Epithelial cell of proximal tubule (primary cell): ENCODE measurements at regions not wholly inside any gene's neighbourhood (a gene's known extent, or its start where the extent isn't known, plus 50 kb on each side); places are given as distances from the start of the nearest gene placed in this dataset.
A peak's percentile ranks its signal among the peaks of the same experiment; 100 is the strongest.

Source experiments
- DNase-seq: peaks from one replicate; pipeline ENCODE4 v3.0.0-alpha.2; 2011; ENCODE audit warnings: low read depth
- H3K4me3 ChIP-seq: 2 replicates; pipeline ENCODE4 v1.5.1; 2011; ENCODE audit warnings: low read depth, mild to moderate bottlenecking, low read length
- TF ChIP-seq, protein P1 (sequence below): conservative IDR thresholded peaks from 2 replicates; pipeline ENCODE4 v1.5.1; 2012; ENCODE audit warnings: low read depth, mild to moderate bottlenecking, low read length

DNA sequence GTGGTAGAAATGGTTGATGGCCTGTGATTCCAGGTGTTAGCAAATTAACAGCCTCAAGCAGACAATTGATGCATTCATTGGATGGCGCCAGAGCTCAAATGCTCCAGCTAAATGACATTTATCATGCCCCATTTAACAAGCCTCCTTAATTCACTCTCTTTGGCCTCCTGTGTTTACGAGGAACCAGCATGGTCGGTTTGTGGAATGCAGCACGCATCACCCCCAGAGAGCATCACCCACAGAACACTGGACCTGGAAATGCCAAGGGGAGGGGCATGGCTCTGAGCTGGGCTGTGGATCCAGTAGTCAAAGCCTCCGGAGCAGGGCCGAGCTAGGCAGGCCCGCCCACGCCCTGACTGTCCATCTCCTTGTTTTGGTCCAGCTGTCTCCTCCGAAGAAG, 434.0 kb downstream of the GADD45G start:
- DNase-seq: no peak
- H3K4me3 ChIP-seq: no peak overlapping the region
- TF ChIP-seq, protein P1, sequence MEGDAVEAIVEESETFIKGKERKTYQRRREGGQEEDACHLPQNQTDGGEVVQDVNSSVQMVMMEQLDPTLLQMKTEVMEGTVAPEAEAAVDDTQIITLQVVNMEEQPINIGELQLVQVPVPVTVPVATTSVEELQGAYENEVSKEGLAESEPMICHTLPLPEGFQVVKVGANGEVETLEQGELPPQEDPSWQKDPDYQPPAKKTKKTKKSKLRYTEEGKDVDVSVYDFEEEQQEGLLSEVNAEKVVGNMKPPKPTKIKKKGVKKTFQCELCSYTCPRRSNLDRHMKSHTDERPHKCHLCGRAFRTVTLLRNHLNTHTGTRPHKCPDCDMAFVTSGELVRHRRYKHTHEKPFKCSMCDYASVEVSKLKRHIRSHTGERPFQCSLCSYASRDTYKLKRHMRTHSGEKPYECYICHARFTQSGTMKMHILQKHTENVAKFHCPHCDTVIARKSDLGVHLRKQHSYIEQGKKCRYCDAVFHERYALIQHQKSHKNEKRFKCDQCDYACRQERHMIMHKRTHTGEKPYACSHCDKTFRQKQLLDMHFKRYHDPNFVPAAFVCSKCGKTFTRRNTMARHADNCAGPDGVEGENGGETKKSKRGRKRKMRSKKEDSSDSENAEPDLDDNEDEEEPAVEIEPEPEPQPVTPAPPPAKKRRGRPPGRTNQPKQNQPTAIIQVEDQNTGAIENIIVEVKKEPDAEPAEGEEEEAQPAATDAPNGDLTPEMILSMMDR: no peak

DNA sequence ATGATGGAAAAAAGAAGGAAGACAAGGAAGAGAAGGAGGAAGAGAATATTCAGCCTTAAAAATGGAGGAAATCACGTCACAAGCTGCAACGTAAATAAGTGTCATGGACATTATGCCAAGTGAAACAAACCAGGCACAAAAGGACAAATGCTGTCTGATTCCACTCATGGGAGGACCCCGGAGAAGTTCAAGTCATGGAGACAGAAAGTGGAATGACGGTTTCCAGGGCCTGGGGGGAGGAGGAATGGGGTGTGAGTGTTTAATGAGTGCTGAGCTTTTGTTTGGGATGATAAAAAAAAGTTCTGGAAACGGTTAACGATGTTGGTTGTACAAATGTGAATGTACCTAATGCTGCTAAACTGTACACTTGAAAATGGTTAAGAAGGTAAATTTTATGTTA, 439.5 kb downstream of the GADD45G start:
- no peak overlapping the region for H3K4me3 ChIP-seq
- DNase-seq: no peak
- TF ChIP-seq, protein P1: no peak

DNA sequence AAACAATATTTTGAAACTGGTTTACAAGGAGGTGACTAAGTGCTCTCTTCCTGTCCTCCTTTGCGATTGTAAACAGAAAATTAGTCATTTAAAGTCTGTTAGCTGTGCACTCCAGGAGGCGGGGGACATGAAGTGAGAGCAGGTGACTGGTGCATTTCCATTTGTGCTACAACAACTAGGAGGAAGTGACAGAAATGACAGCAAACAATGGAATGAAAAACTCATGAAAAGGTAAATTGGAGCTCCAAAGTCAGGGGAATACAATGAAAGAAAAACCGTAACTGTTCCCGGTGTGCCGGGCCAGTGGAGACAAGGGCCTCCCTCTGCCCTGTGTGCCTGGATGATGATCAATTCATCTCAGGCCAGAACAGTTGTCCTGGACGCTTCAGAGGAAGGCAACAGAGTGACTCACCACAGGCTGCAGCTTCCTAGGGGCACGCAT, 439.9 kb downstream of the GADD45G start:
- TF ChIP-seq, protein P1: no peak
- DNase-seq: no peak

DNA sequence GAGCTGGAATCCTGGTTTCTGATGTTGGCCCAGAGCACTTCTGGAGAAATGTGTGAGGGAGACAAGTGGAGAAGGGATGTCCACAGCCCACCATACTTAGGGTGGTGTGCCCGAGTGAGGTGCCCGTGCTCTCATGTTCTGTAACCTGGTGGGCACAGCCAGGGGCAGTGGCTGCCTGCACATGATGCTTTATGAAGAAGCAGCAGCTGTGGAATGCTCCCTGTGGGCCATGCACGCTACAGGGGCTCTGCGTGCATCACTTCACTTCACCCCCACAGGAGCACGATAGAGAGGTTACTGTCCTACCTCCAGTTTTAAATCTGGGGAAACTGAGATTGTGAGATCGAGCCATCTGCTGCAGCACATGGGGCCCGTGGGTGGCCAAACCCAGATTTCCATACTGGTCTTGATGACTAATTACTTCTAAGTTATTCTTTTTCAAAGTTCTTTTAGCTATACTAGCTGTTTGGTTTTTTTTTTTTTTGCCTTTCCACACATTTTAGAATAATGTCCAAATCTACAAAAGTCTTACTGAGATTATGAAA, 441.6 kb downstream of the GADD45G start:
- no peak for DNase-seq
- H3K4me3 ChIP-seq: no peak overlapping the region
- TF ChIP-seq, protein P1: no peak

More for the DNA sequence above, 439.9 kb downstream of the GADD45G start:
- H3K4me3 ChIP-seq: no peak overlapping the region

DNA sequence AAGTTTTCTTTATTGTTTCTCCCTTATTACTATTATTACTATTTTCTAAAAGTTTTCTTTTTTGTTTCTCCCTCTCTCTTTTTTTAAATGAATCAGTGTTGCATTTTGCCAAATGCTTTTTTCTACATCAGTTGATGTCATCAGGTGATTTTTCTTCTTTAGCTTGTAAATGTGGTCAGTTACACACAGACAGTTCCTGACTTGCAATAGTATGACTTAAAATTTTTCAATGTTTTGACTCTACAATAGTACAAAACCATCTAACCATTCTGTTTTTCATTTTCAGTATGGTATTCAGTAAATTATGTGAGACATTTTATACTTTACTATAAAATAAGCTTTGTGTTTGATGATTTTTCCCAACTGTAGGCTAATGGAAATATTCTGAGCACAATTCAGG, 443.0 kb downstream of the GADD45G start:
- DNase-seq: no peak
- TF ChIP-seq, protein P1: no peak
- no peak overlapping the region for H3K4me3 ChIP-seq

DNA sequence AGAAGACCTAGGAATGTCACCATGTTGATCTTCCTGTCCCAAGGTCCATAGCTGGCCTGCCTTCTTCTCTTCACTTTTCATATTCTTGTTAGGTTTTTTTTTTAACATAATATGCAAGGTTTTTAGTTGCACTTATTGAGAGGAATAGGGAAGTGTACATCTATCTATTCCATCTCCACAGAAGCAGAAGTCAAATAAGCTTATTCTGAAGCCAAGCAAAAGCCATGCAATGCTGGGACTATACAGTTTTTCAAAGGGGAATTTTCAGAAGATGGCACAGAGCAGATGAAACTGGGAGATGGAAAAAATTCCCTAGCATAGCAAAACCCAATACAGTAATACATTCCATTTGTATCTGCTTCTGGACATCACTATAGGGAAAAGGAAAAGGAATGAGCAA, 447.6 kb downstream of the GADD45G start:
- TF ChIP-seq, protein P1: no peak
- no peak for DNase-seq
- H3K4me3 ChIP-seq: no peak overlapping the region

DNA sequence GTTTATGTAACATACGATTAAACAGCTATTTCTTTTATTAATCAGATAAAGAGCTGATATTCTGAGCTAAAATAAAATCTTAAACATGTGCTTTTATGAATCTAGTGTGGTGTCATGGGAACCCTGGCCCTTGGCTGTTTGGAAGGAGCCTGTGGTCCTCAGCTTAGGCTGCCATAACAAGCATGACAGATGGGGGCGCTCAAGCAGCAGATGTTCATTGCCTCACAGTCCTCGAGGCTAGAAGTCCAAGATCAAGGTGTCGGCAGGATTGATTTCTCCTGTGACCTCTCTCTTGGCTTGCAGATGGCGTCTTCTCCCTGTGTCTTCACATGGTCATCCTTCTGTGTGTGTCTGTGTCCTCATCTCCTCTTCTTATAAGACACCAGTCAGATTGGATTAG, 448.2 kb downstream of the GADD45G start:
- DNase-seq: no peak

More for the DNA sequence above, 448.2 kb downstream of the GADD45G start:
- H3K4me3 ChIP-seq: no peak overlapping the region
- TF ChIP-seq, protein P1: peak; percentile 43
